CD4-positive, alpha-beta T cell (primary cell): ENCODE measurements at regions not wholly inside any gene's neighbourhood (a gene's known extent, or its start where the extent isn't known, plus 50 kb on each side); places are given as distances from the start of the nearest gene placed in this dataset.

Source experiments
- ATAC-seq: fragments of 200-7000 bp; cut with Tn5 transposase; one replicate; pipeline ENCODE4 v1.10.0; 2022; ENCODE audit warnings: mild to moderate bottlenecking; ENCODE audit not compliant: poor library complexity
- CTCF ChIA-PET: fragments of 350-600 bp; sonication (Branson Sonifier 250); formaldehyde crosslinking; loops from one replicate; lab custom pipeline; 2021; ENCODE audit warnings: antibody characterized with exemption, inconsistent platforms; lab: Charles Lee
- POLR2A ChIA-PET: fragments of 350-600 bp; sonication (Branson Sonifier 250); formaldehyde crosslinking; loops from one replicate; lab custom pipeline; 2021; ENCODE audit warnings: antibody characterized with exemption, inconsistent platforms; lab: Charles Lee
- DNase-seq, 14 experiments: peaks; one replicate each; pipeline ENCODE4 v3.0.0-alpha.2; 2013 to 2020; ENCODE audit warnings: mixed read lengths in 2 of 14
- H3K27ac ChIP-seq, 2 donors: one replicate each; pipeline versions ENCODE4 v1.5.1 to v1.7.0; 2013; ENCODE audit warnings: low read length in 2 of 2, low read depth in 1 of 2, mild to moderate bottlenecking in 1 of 2
- H3K27me3 ChIP-seq, 2 experiments: 1 replicate in 1 of 2; 2 replicates in 1 of 2; pipeline versions ENCODE4 v1.6.1 to v1.7.0; 2013; ENCODE audit warnings: low read length in 2 of 2, control low read depth in 1 of 2, mild to moderate bottlenecking in 1 of 2, moderate library complexity in 1 of 2; ENCODE audit not compliant: insufficient read depth in 2 of 2, control insufficient read depth in 1 of 2
- H3K36me3 ChIP-seq: one replicate; pipeline ENCODE4 v1.6.1; 2013; ENCODE audit warnings: low read length, control low read depth; ENCODE audit not compliant: insufficient read depth
- H3K4me1 ChIP-seq: one replicate; pipeline ENCODE4 v1.6.1; 2013; ENCODE audit warnings: low read length, control low read depth; ENCODE audit not compliant: insufficient read depth
- H3K4me3 ChIP-seq: one replicate; pipeline ENCODE4 v1.5.1; 2013; ENCODE audit warnings: mild to moderate bottlenecking, low read length, moderate library complexity
- H3K9me3 ChIP-seq, 2 experiments: 1 replicate in 1 of 2; 2 replicates in 1 of 2; pipeline versions ENCODE4 v1.6.1 to v1.7.0; 2013; ENCODE audit warnings: low read length in 2 of 2, mild to moderate bottlenecking in 2 of 2, control low read depth in 1 of 2, moderate library complexity in 1 of 2; ENCODE audit not compliant: control insufficient read depth in 1 of 2, insufficient read depth in 1 of 2
- H3K27ac Mint-ChIP-seq: one replicate; pipeline ENCODE4 v1.8.0; 2020; ENCODE audit warnings: mixed read lengths
- H3K27me3 Mint-ChIP-seq: one replicate; pipeline ENCODE4 v1.8.0; 2021; ENCODE audit warnings: mixed read lengths
- H3K36me3 Mint-ChIP-seq: one replicate; pipeline ENCODE4 v1.8.0; 2021; ENCODE audit warnings: low read depth, mixed read lengths
- H3K4me1 Mint-ChIP-seq: one replicate; pipeline ENCODE4 v1.8.0; 2021; ENCODE audit warnings: low read depth, mixed read lengths
- H3K4me3 Mint-ChIP-seq: one replicate; pipeline ENCODE4 v1.8.0; 2020; ENCODE audit warnings: mild to moderate bottlenecking, mixed read lengths
- H3K9me3 Mint-ChIP-seq: one replicate; pipeline ENCODE4 v1.8.0; 2020; ENCODE audit warnings: mixed read lengths
- intact Hi-C, 2 experiments: fragments of 100-400 bp; cut with DNase I in 1 of 2; cut with micrococcal nuclease in 1 of 2; formaldehyde crosslinking; loops; one replicate each; pipeline versions ENCODE4 v1.15.1 to v1.9.0; 2023 to 2025; cut with DNase I, micrococcal nuclease
- TF ChIP-seq, protein P1 (sequence below): fragments of 200-600 bp; IDR thresholded peaks from one replicate; pipeline ENCODE4 v1.8.0; 2022; ENCODE audit warnings: antibody characterized with exemption, mild to moderate bottlenecking

DNA sequence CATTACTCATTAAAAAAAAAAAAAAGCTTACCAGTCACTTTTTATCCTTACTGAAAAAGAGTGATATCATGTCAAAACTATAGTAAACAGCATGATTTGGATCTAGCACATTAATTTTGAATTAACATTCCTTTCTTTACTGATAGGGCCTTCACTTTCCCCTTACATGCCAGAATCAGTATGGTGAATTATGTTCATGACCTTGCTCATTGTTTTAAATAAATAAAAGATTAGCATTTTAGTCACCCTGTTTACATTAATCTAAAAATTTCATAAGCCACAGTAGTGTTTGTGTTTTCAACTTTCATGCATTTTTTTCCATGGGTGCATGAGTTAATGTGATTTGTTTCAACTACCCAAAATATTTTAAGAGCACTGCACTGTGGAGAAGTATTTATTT is 160.8 kb downstream of the TFEC start:
- POLR2A ChIA-PET: no interaction called here
- intact Hi-C loops: no loop called here
- no peaks in the 10 kb centered on the region for H3K36me3 ChIP-seq

DNA sequence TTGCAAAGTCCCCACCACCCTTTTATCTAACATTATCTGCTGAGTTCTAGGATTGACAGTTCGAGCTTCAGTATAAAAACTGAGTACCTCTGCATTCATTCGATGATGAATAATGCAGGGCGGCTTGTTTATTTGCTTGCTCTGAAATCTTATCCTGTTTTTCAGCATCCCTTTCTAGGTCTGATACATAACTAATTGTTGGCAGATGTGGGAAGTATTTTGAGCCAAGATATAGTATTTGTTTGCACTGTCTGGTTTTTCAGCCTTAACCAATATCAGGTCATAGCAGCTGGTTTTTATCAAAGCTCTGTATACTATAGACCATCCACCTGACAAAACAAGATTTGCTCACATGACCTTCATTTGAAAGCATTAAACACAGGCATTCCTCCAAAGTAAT is 161.4 kb downstream of the TFEC start:
- no peaks in the 10 kb centered on the region for H3K36me3 ChIP-seq
- no peak for DNase-seq

More for the DNA sequence above, 160.8 kb downstream of the TFEC start:
- no peak overlapping the region for H3K4me3 ChIP-seq
- no peaks in the 10 kb centered on the region for H3K9me3 ChIP-seq
- no peaks in the 10 kb centered on the region for H3K4me1 ChIP-seq
- no peaks in the 10 kb centered on the region for H3K27me3 ChIP-seq
- TF ChIP-seq, protein P1, sequence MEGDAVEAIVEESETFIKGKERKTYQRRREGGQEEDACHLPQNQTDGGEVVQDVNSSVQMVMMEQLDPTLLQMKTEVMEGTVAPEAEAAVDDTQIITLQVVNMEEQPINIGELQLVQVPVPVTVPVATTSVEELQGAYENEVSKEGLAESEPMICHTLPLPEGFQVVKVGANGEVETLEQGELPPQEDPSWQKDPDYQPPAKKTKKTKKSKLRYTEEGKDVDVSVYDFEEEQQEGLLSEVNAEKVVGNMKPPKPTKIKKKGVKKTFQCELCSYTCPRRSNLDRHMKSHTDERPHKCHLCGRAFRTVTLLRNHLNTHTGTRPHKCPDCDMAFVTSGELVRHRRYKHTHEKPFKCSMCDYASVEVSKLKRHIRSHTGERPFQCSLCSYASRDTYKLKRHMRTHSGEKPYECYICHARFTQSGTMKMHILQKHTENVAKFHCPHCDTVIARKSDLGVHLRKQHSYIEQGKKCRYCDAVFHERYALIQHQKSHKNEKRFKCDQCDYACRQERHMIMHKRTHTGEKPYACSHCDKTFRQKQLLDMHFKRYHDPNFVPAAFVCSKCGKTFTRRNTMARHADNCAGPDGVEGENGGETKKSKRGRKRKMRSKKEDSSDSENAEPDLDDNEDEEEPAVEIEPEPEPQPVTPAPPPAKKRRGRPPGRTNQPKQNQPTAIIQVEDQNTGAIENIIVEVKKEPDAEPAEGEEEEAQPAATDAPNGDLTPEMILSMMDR: no peak
- Mint-ChIP-seq H3K36me3 (no peaks in the 10 kb centered on the region), H3K4me1 (no peaks in the 10 kb centered on the region), H3K27me3 (peaks cover 4% of the 10 kb centered on the region), H3K9me3 (no peaks in the 10 kb centered on the region), H3K4me3 (no peak overlapping the region), H3K27ac (no peak overlapping the region)
- H3K27ac ChIP-seq: no peak overlapping the region
- DNase-seq (no peak), ATAC-seq (no peak)
- CTCF ChIA-PET: interaction anchor here (0.5 kb wide), 1 partner anchor 85 kb away, joined by 3 read pairs; no protein-coding TSS in a partner anchor

DNA sequence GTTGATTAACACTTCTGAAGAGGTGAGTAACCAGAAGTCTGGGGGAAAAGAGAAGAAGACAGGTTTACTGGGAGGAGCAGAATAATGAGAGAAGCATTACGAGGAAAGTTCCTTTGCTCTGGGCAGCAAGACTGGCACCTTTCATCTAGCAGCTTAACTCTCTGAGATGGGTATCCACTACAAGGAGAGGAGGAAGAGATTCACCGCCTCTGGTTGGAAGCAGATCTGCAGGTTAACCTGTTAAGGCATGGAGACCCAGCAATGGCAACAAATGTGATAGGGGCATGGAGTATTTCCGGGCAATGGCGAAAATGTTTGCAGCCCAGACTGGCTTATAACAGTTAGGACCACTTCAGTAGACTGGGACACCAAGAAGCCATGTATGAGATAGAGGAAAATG is 162.2 kb downstream of the TFEC start:
- H3K4me3 ChIP-seq: no peak overlapping the region
- H3K36me3 ChIP-seq: no peaks in the 10 kb centered on the region
- Mint-ChIP-seq H3K27me3 (peaks cover 4% of the 10 kb centered on the region), H3K9me3 (no peaks in the 10 kb centered on the region), H3K27ac (no peak overlapping the region), H3K4me1 (no peaks in the 10 kb centered on the region), H3K36me3 (no peaks in the 10 kb centered on the region), H3K4me3 (no peak overlapping the region)
- no peaks in the 10 kb centered on the region for H3K27me3 ChIP-seq
- intact Hi-C loops: no loop called here
- no peaks in the 10 kb centered on the region for H3K4me1 ChIP-seq
- ChIA-PET POLR2A (no interaction called here), CTCF (no interaction called here)
- no peaks in the 10 kb centered on the region for H3K9me3 ChIP-seq
- no peak for ATAC-seq
- TF ChIP-seq, protein P1: no peak
- H3K27ac ChIP-seq: no peak overlapping the region
- DNase-seq: no peak

More for the DNA sequence above, 161.4 kb downstream of the TFEC start:
- TF ChIP-seq, protein P1: no peak
- ATAC-seq: no peak
- CTCF ChIA-PET: interaction anchor here (0.5 kb wide), 1 partner anchor 84 kb away, joined by 3 read pairs; no protein-coding TSS in a partner anchor
- intact Hi-C loops: no loop called here
- H3K4me1 Mint-ChIP-seq: no peaks in the 10 kb centered on the region
- Histone ChIP-seq H3K9me3 (no peaks in the 10 kb centered on the region), H3K4me1 (no peaks in the 10 kb centered on the region), H3K4me3 (no peak overlapping the region), H3K27me3 (no peaks in the 10 kb centered on the region), H3K27ac (no peak overlapping the region)
- H3K9me3 Mint-ChIP-seq: no peaks in the 10 kb centered on the region
- H3K4me3 Mint-ChIP-seq: no peak overlapping the region
- POLR2A ChIA-PET: no interaction called here
- H3K36me3 Mint-ChIP-seq: no peaks in the 10 kb centered on the region
- H3K27me3 Mint-ChIP-seq: peaks cover 4% of the 10 kb centered on the region
- no peak overlapping the region for H3K27ac Mint-ChIP-seq
